ENCODE measurements at regions not wholly inside any gene's neighbourhood (a gene's known extent, or its start where the extent isn't known, plus 50 kb on each side); places are given as distances from the start of the nearest gene placed in this dataset.

DNA sequence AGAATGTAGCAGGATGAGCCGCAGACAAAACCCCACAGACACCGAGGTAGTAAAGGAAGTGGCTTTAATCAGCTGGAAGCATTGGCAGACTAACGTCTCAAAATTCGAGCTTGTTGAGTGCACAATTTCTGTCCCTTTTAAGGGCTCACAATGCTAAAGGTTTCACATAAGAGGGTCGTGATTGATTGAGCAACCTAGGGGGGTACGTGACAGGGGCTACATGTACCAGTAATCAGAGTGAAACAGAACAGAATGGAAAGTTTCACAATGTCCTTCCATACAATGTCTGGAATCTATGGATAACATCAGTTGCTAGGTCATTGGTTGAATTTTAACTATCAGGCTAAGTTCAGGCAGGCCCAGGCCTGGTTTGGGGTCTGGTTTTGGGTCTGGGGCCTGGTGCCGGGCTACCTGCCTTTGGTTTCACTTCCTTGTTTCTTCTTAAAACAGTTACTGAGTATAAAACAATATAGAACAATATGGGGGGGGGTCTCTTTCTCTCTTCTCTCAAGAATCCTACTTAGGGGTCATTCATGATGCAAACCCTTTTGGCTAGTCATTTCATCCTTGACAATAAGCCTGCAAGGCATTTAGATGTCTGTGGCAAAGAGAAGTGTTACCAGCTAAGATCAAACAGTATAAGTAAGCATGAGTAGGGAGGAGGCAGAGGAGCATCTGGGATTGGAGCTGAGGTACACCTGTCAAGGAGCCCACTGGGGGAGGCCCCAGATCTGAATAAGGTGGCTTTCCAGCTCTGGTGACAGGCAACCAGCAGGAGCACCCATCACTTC, 364.1 kb downstream of the TNS3 start:
- H3K4me2 ChIP-seq (ENCODE audit: low read length), result peak overlapping the region; percentile 15; the same call in 1 of the 2 replicates
- H3K36me3 ChIP-seq (ENCODE audit: insufficient read depth, low read length), result no peaks in the 10 kb centered on the region
- peak; percentile 29 for DNase-seq (ENCODE audit: low spot score)
- H3K9me3 ChIP-seq (ENCODE audit: low read length), result no peaks in the 10 kb centered on the region
- H3K79me2 ChIP-seq (ENCODE audit: insufficient read depth, low read depth, low read length), result no peaks in the 10 kb centered on the region
- no peaks in the 10 kb centered on the region for H4K20me1 ChIP-seq (ENCODE audit: insufficient read depth, low read length)
- ChIA-PET POLR2A (interaction anchor here (0.6 to 1.4 kb wide), 5 partner anchors 13 to 256 kb away, joined by 3 to 4 read pairs (median 3); no protein-coding TSS in a partner anchor), CTCF (ENCODE audit: unreplicated experiment) (no interaction called here)
- H3K4me3 ChIP-seq (ENCODE audit: low read depth, low read length, poor library complexity, severe bottlenecking), result no peak overlapping the region
- H3K27ac ChIP-seq (ENCODE audit: low read depth, low read length, poor library complexity, severe bottlenecking), result no peak overlapping the region
- BruUV-seq (replicated peaks), result no TSS peak
- no peaks in the 10 kb centered on the region for H3K9me2 ChIP-seq (ENCODE audit: insufficient read depth, low read length)
- H3K4me1 ChIP-seq (ENCODE audit: insufficient read depth, low read length, poor library complexity, severe bottlenecking), result peaks cover 13% of the 10 kb centered on the region
- peak overlapping the region; percentile 60 for H2AFZ ChIP-seq (ENCODE audit: low read length)
- TF ChIP-seq EZH2phosphoT487 (IDR thresholded peaks at IDR 0.05; ENCODE audit: borderline replicate concordance, low read depth, low read length), result no peak
- TF ChIP-seq, protein P1, sequence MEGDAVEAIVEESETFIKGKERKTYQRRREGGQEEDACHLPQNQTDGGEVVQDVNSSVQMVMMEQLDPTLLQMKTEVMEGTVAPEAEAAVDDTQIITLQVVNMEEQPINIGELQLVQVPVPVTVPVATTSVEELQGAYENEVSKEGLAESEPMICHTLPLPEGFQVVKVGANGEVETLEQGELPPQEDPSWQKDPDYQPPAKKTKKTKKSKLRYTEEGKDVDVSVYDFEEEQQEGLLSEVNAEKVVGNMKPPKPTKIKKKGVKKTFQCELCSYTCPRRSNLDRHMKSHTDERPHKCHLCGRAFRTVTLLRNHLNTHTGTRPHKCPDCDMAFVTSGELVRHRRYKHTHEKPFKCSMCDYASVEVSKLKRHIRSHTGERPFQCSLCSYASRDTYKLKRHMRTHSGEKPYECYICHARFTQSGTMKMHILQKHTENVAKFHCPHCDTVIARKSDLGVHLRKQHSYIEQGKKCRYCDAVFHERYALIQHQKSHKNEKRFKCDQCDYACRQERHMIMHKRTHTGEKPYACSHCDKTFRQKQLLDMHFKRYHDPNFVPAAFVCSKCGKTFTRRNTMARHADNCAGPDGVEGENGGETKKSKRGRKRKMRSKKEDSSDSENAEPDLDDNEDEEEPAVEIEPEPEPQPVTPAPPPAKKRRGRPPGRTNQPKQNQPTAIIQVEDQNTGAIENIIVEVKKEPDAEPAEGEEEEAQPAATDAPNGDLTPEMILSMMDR (conservative IDR thresholded peaks at IDR 0.05; ENCODE audit: low read length), result no peak
- intact Hi-C loops (cut with micrococcal nuclease; ENCODE audit: unreplicated experiment), result no loop called here

DNA sequence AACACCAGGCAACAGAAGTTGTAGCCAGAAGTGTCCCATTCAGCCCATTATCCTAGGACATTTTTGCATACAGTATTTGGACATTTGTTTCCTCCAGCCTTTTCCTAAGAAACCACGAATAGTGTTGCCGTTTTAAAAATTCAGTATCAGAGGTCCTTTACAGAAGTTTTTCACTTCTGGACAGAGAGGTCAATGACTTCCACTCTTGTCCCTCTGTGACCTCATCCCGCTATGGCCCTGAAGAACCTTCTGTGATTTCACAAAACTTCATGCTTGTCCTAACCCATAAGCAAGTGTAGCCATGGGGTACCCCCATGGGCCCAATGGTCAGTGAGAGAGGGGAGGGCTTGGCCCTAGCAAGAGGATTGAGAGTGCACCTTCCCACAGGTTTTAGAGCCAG, 364.8 kb downstream of the TNS3 start:
- Histone ChIP-seq H3K9me3 (ENCODE audit: low read length) (no peaks in the 10 kb centered on the region), H3K79me2 (ENCODE audit: insufficient read depth, low read depth, low read length) (no peaks in the 10 kb centered on the region), H3K4me1 (ENCODE audit: insufficient read depth, low read length, poor library complexity, severe bottlenecking) (peaks cover 13% of the 10 kb centered on the region), H4K20me1 (ENCODE audit: insufficient read depth, low read length) (no peaks in the 10 kb centered on the region), H3K9me2 (ENCODE audit: insufficient read depth, low read length) (no peaks in the 10 kb centered on the region), H3K4me3 (ENCODE audit: low read depth, low read length, poor library complexity, severe bottlenecking) (no peak overlapping the region), H3K36me3 (ENCODE audit: insufficient read depth, low read length) (no peaks in the 10 kb centered on the region), H3K4me2 (ENCODE audit: low read length) (peak overlapping the region; percentile 15; the same call in 1 of the 2 replicates), H2AFZ (ENCODE audit: low read length) (peak overlapping the region; percentile 60), H3K27ac (ENCODE audit: low read depth, low read length, poor library complexity, severe bottlenecking) (no peak overlapping the region)
- no peak for DNase-seq (ENCODE audit: low spot score)
- BruUV-seq (replicated peaks), result no TSS peak
- ChIA-PET CTCF (ENCODE audit: unreplicated experiment) (no interaction called here), POLR2A (no interaction called here)
- no peak for TF ChIP-seq EZH2phosphoT487 (IDR thresholded peaks at IDR 0.05; ENCODE audit: borderline replicate concordance, low read depth, low read length)
- TF ChIP-seq, protein P1 (conservative IDR thresholded peaks at IDR 0.05; ENCODE audit: low read length), result no peak
- intact Hi-C loops (cut with micrococcal nuclease; ENCODE audit: unreplicated experiment), result no loop called here

DNA sequence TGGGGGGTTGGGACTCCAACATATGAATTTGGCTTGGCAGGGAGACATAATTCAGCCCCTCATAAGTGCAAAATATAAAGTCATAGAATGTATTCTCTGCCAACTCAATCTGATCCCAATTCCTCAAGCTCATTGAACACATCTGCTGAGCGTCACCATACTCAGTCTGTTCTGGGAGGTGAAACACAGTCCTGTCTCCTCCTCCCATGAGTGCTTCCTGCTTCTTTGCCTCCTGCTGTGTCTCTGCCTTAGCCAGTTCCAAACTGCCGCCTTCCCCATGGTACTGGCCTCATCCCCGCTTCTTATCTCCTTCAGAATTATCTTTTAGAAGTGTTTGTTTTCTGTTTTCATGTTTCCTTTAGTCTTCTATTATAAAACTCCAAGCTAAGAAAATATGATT, 365.5 kb downstream of the TNS3 start:
- H3K36me3 ChIP-seq (ENCODE audit: insufficient read depth, low read length), result no peaks in the 10 kb centered on the region
- no peak overlapping the region for H3K27ac ChIP-seq (ENCODE audit: low read depth, low read length, poor library complexity, severe bottlenecking)
- H3K4me1 ChIP-seq (ENCODE audit: insufficient read depth, low read length, poor library complexity, severe bottlenecking), result peaks cover 13% of the 10 kb centered on the region
- POLR2A ChIA-PET, result interaction anchor here (0.6 kb wide), 1 partner anchor 20 kb away, joined by 3 read pairs; no protein-coding TSS in a partner anchor
- no peak for TF ChIP-seq EZH2phosphoT487 (IDR thresholded peaks at IDR 0.05; ENCODE audit: borderline replicate concordance, low read depth, low read length)
- TF ChIP-seq, protein P1 (conservative IDR thresholded peaks at IDR 0.05; ENCODE audit: low read length), result no peak
- H3K4me3 ChIP-seq (ENCODE audit: low read depth, low read length, poor library complexity, severe bottlenecking), result no peak overlapping the region
- H4K20me1 ChIP-seq (ENCODE audit: insufficient read depth, low read length), result no peaks in the 10 kb centered on the region
- intact Hi-C loops (cut with micrococcal nuclease; ENCODE audit: unreplicated experiment), result no loop called here
- H2AFZ ChIP-seq (ENCODE audit: low read length), result no peak overlapping the region
- H3K4me2 ChIP-seq (ENCODE audit: low read length), result no peak overlapping the region
- H3K9me3 ChIP-seq (ENCODE audit: low read length), result no peaks in the 10 kb centered on the region
- no peaks in the 10 kb centered on the region for H3K79me2 ChIP-seq (ENCODE audit: insufficient read depth, low read depth, low read length)
- DNase-seq (ENCODE audit: low spot score), result no peak
- no peaks in the 10 kb centered on the region for H3K9me2 ChIP-seq (ENCODE audit: insufficient read depth, low read length)
- BruUV-seq (replicated peaks), result no TSS peak
- CTCF ChIA-PET (ENCODE audit: unreplicated experiment), result no interaction called here
